ENCODE measurements at regions not wholly inside any gene's neighbourhood (a gene's known extent, or its start where the extent isn't known, plus 50 kb on each side); places are given as distances from the start of the nearest gene placed in this dataset.

- TF ChIP-seq POLR2A (IDR thresholded peaks at IDR 0.05; ENCODE audit: low read length) (no peak), GATA1 (IDR thresholded peaks at IDR 0.05; ENCODE audit: low read depth, low read length) (no peak)
Measured at GRCh38 chr15:99918072-99918471, 184.8 kb upstream of the LYSMD4 start.
